Tibial nerve (tissue), 4 donors: ENCODE measurements at regions not wholly inside any gene's neighbourhood (a gene's known extent, or its start where the extent isn't known, plus 50 kb on each side); places are given as distances from the start of the nearest gene placed in this dataset.

ENCODE experiments used
- DNase-seq, 2 donors: peaks; one replicate each; pipeline ENCODE4 v3.0.0-alpha.2; 2019; ENCODE audit warnings: low spot score in 2 of 2
- H3K27ac ChIP-seq, 4 donors: fragments of 200-600 bp; sonication (generic) in 3 of 4; one replicate each; pipeline ENCODE4 v1.5.1; 2017 to 2019; ENCODE audit warnings: mild to moderate bottlenecking in 1 of 4
- H3K27me3 ChIP-seq, 2 donors: fragments of 200-600 bp; sonication (generic) in 1 of 2; one replicate each; pipeline versions ENCODE4 v1.5.1 to v1.6.0; 2017 to 2019
- H3K36me3 ChIP-seq, 3 donors: fragments of 200-600 bp; sonication (generic); one replicate each; pipeline ENCODE4 v1.5.1; 2018 to 2019
- H3K4me1 ChIP-seq, 4 donors: fragments of 200-600 bp; sonication (generic) in 3 of 4; one replicate each; pipeline ENCODE4 v1.5.1; 2017 to 2019
- H3K4me3 ChIP-seq, 4 donors: fragments of 200-600 bp; sonication (generic) in 3 of 4; one replicate each; pipeline ENCODE4 v1.5.1; 2017 to 2019; ENCODE audit warnings: mild to moderate bottlenecking in 1 of 4, moderate library complexity in 1 of 4
- H3K9me3 ChIP-seq, 4 donors: fragments of 200-600 bp; sonication (generic) in 3 of 4; one replicate each; pipeline ENCODE4 v1.5.1; 2017 to 2019
- CTCF ChIP-seq, 5 experiments: fragments of 200-600 bp in 3 of 5; fragments of 450-650 bp in 2 of 5; sonication (generic) in 3 of 5; IDR thresholded peaks; one replicate each; pipeline ENCODE4 v1.5.1; 2016 to 2019; ENCODE audit warnings: antibody characterized with exemption in 5 of 5, mild to moderate bottlenecking in 3 of 5, moderate library complexity in 2 of 5
- EP300 ChIP-seq, 2 donors: sonication (generic); formaldehyde crosslinking; IDR thresholded peaks; one replicate each; pipeline ENCODE4 v1.6.1; 2017; ENCODE audit warnings: antibody characterized with exemption in 2 of 2, mild to moderate bottlenecking in 1 of 2
- POLR2A ChIP-seq, 2 donors: fragments of 450-650 bp; IDR thresholded peaks; one replicate each; pipeline ENCODE4 v1.6.1; 2017; ENCODE audit warnings: antibody characterized with exemption in 2 of 2, mild to moderate bottlenecking in 2 of 2, moderate library complexity in 2 of 2
- WGBS, 2 donors: methylation state at CpG; one replicate each; pipeline ENCODE4 v1.1.5; 2018; 5-methylcytosine and 5-hydroxymethylcytosine counted together

GRCh38 chr6:156562019-156562418 lies 215.2 kb upstream of the ARID1B start:
- 85 to 88% methylated on average over 13 of the region's 13 CpGs for WGBS, 2 donors
- no peak overlapping the region for H3K27ac ChIP-seq

GRCh38 chr6:156560476-156560875 lies 216.7 kb upstream of the ARID1B start:
- no peak for DNase-seq
- Histone ChIP-seq H3K27me3 (no peaks in the 10 kb centered on the region), H3K36me3 (no peaks in the 10 kb centered on the region), H3K27ac (no peak overlapping the region), H3K4me3 (no peak overlapping the region), H3K4me1 (peaks cover 0 to 8% (median 0%) of the 10 kb centered on the region in 4 donors), H3K9me3 (peaks cover 0 to 10% (median 0%) of the 10 kb centered on the region in 4 donors)
- no peak for TF ChIP-seq CTCF (IDR thresholded peaks at IDR 0.05)
- TF ChIP-seq EP300 (IDR thresholded peaks at IDR 0.05) = no peak
- TF ChIP-seq POLR2A (IDR thresholded peaks at IDR 0.05) = no peak

More at GRCh38 chr6:156562019-156562418, 215.2 kb upstream of the ARID1B start:
- TF ChIP-seq CTCF (IDR thresholded peaks at IDR 0.05) (no peak), POLR2A (IDR thresholded peaks at IDR 0.05) (no peak), EP300 (IDR thresholded peaks at IDR 0.05) (no peak)
- Histone ChIP-seq H3K4me3 (no peak overlapping the region), H3K9me3 (peaks cover 0 to 10% (median 0%) of the 10 kb centered on the region in 4 donors), H3K36me3 (no peaks in the 10 kb centered on the region), H3K4me1 (peaks cover 0 to 8% (median 0%) of the 10 kb centered on the region in 4 donors), H3K27me3 (no peaks in the 10 kb centered on the region)
- DNase-seq = no peak

GRCh38 chr6:156559162-156559690 lies 218.0 kb upstream of the ARID1B start:
- Histone ChIP-seq H3K27me3 (no peaks in the 10 kb centered on the region), H3K9me3 (peaks cover 0 to 10% (median 0%) of the 10 kb centered on the region in 4 donors), H3K36me3 (no peaks in the 10 kb centered on the region), H3K4me3 (no peak overlapping the region), H3K4me1 (peaks cover 0 to 2% (median 0%) of the 10 kb centered on the region in 4 donors), H3K27ac (no peak overlapping the region)
- 79 to 86% methylated on average over 4 of the region's 4 CpGs for WGBS, 2 donors
- TF ChIP-seq POLR2A (IDR thresholded peaks at IDR 0.05) (no peak), CTCF (IDR thresholded peaks at IDR 0.05) (no peak), EP300 (IDR thresholded peaks at IDR 0.05) (no peak)
- DNase-seq = no peak

- TF ChIP-seq CTCF (IDR thresholded peaks at IDR 0.05) (no peak), EP300 (IDR thresholded peaks at IDR 0.05) (no peak), POLR2A (IDR thresholded peaks at IDR 0.05) (no peak)
- 83 to 88% methylated on average over 1 of the region's 1 CpG for WGBS, 2 donors
- no peaks in the 10 kb centered on the region for H3K27me3 ChIP-seq
- H3K27ac ChIP-seq = no peak overlapping the region
- H3K4me3 ChIP-seq = no peak overlapping the region
- no peaks in the 10 kb centered on the region for H3K36me3 ChIP-seq
- no peak for DNase-seq
- H3K4me1 ChIP-seq = no peaks in the 10 kb centered on the region
- H3K9me3 ChIP-seq = peaks cover 0 to 10% (median 0%) of the 10 kb centered on the region in 4 donors
These were observed 219.3 kb upstream of the ARID1B start for GRCh38 chr6:156557911-156558259.

GRCh38 chr6:156557251-156557910 lies 219.8 kb upstream of the ARID1B start:
- Histone ChIP-seq H3K27me3 (no peaks in the 10 kb centered on the region), H3K27ac (no peak overlapping the region), H3K4me1 (no peaks in the 10 kb centered on the region), H3K36me3 (no peaks in the 10 kb centered on the region), H3K4me3 (no peak overlapping the region), H3K9me3 (peaks cover 0 to 10% (median 0%) of the 10 kb centered on the region in 4 donors)
- no peak for TF ChIP-seq CTCF (IDR thresholded peaks at IDR 0.05)
- no peak for TF ChIP-seq EP300 (IDR thresholded peaks at IDR 0.05)
- TF ChIP-seq POLR2A (IDR thresholded peaks at IDR 0.05) = no peak
- WGBS, 2 donors = 30 to 44% methylated on average over 11 of the region's 11 CpGs
- DNase-seq = no peak
